HG02571 (cell line): ENCODE measurements at regions not wholly inside any gene's neighbourhood (a gene's known extent, or its start where the extent isn't known, plus 50 kb on each side); places are given as distances from the start of the nearest gene placed in this dataset.

Experiments
- ATAC-seq: cut with Tn5 transposase; IDR thresholded peaks from one replicate; pipeline ENCODE4 v1.9.1; 2021; ENCODE audit warnings: mild to moderate bottlenecking, moderate library complexity; ENCODE audit not compliant: unreplicated experiment

GRCh38 chr1:213826891-213827290, 160.9 kb upstream of the PROX1 start:
- ATAC-seq: no peak

DNA sequence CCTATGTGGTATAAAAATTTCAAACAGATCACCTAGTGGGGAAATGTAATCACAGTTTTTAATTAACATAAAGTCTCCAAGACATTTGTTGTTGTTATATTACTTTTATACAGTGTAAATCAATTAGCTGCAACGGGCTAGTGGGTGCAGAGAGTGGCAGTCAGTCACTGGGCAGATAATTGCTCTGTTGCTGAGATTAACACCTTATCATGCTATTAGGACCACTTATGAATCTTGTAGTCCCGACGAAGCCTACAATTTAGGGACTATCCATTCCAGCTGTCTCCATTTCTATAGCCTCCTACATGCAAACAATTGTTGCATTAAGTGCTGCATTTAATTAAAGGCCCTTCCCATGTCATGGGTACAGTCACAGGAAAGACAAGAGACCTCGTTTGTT, 158.9 kb upstream of the PROX1 start:
- ATAC-seq: no peak

DNA sequence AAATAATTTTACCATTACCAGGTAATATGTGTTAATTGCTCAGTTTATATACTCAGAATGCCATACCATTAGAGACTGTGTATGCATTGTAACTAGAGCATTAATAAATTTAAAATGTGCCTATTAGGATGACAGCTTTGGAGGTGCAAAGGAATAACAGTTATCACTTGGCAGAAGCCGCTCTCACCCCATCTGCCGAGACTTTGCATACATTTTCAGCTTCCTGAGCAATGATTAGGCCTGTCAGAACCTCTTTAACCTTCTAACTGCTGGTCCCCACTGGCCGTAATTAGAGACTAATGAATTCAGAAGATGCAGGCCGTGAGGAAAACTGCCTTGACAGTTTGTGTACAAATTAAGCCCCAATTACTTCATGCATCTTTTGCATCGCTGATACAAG, 158.0 kb upstream of the PROX1 start:
- ATAC-seq: no peak

- no peak for ATAC-seq
Measured at GRCh38 chr1:213830371-213830770, 157.4 kb upstream of the PROX1 start.

DNA sequence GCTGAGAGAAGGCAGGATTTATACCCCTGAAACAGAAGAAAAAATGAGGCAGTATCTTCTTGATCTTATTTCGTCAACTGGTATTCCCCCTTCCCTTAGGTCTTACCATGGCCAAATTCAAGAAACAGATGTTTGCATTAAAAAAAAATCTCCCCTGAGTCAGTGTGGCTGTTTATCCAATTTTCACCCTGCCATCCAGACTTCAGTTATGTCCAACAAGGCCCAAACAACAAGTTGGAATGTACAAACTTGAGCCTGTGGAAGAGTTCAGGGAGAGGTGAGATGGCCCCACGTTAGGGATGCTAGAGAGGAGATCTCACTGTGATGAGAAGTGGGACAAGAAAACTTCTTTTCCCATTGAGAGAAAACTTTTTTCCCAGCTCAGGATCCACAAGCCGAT, 147.2 kb upstream of the PROX1 start:
- ATAC-seq: no peak

DNA sequence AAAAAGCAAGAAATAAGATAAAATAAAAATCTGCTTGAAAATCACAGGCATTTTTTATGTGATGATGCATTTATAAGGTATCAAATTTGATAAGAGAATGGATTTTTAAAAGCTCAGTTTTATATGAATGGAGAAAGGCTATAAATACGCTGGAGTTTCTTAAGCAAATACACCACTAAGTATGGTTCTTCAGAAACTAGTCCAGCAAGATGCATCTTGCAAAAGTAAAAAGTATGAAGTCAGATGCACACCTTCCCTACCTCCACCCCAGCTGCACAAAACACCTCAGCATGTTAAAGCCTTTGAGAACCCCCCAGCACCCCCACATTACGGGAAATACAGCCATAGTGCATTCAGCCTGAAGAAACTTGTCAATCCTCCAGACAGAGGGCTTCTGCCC, 143.1 kb upstream of the PROX1 start:
- ATAC-seq: no peak

GRCh38 chr1:213852107-213852506, 135.7 kb upstream of the PROX1 start:
- ATAC-seq: no peak

DNA sequence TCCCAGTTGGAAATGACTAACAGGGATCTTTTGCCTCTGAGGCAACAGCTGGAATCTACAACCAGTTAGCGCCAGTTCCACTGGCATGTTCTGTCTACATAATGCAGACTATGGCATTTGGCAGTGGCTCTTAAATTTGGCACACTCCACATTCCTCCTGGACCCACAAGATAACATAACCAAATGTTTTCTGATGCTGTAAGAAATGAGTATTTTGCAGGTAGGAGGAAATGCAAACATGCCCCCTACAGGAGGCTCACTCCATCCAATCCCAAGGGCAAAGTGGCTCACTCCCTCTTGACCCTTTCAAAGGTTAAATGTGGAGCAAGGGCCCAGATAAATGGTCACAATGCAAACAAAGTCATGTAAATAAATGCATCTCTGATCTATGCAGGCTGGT, 129.2 kb upstream of the PROX1 start:
- ATAC-seq: no peak

- no peak for ATAC-seq
Measured at GRCh38 chr1:213861841-213862240, 125.9 kb upstream of the PROX1 start.

DNA sequence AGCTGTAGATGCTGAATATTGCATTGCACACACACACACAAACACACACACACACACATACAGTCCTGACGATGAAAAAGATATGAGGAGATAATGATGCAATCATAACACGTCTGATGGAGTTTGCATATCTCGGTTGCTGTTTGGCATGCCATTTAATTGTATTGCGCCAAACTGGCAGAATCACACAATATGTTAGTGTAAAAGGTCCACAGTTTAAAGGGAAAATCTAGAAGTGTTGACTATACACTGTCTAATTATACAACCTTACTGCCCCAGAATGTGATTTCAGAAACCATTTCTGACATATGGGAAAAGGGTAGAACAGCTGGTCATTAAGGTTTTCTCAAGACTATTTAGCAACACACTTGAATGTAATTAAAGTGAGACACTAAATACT, 123.7 kb upstream of the PROX1 start:
- no peak for ATAC-seq

GRCh38 chr1:213868482-213868881, 119.3 kb upstream of the PROX1 start:
- ATAC-seq: no peak

DNA sequence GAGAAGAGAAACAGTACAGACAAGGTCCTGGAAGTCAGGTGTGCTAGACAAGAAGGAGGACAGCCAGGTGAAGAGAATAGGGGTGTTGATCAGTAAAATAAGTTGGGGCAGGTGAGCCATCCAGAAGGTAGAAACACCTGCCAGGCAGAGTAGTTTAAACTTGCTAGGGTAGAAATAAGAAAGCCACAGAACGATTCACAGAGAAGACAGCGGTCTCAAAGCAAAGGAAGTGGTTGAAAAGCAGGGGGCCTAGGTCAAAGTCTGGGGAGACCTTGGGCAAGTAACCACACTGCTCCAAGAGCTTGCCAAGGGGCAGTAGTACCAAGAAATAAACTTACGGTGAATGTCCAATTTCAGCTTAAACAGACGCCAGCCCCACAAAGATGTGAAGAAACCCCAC, 116.6 kb upstream of the PROX1 start:
- no peak for ATAC-seq

DNA sequence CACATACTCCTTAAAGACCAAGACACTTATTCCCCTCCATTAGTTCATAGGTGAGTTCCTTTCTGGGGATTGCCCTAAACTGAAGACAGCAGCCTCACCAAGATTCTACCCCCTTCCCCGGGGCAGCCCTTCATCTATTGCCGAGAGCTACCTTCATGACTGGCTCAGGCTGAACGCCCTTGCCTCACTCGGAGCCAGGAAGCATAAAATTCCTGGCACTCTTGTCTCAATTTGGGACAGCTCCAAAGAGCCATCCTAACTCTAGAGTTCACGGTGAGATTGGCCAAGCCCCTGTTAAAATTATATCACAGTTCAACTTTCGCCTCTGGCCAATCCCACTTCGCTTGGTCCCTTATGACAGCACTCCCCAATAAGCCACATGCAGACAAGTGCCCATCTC, 113.0 kb upstream of the PROX1 start:
- ATAC-seq: no peak

- ATAC-seq: no peak
Measured at GRCh38 chr1:213876531-213876930, 111.2 kb upstream of the PROX1 start.

- ATAC-seq: no peak
Measured at GRCh38 chr1:213883618-213884017, 104.2 kb upstream of the PROX1 start.

GRCh38 chr1:213884402-213884801, 103.4 kb upstream of the PROX1 start:
- no peak for ATAC-seq

GRCh38 chr1:213884942-213885341, 102.8 kb upstream of the PROX1 start:
- ATAC-seq: no peak

DNA sequence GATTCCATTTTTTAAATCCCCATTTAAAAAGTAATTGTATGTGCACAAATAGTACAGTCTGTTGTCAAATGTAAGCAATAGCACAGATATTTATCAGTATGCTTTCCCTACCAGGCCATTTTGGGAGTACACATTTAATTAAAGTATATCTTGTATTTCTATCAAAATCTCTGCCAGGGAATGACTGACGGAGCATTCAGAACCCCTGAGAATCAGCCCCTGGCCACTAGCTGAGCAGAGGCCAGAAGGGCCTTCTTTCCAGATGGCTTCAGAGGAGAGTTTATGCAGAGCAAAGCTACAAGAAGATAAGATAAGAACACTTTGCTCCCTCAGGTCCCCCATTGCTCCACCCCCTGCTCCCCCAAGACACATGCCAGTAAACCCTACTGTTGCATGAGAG, 99.9 kb upstream of the PROX1 start:
- ATAC-seq: no peak

DNA sequence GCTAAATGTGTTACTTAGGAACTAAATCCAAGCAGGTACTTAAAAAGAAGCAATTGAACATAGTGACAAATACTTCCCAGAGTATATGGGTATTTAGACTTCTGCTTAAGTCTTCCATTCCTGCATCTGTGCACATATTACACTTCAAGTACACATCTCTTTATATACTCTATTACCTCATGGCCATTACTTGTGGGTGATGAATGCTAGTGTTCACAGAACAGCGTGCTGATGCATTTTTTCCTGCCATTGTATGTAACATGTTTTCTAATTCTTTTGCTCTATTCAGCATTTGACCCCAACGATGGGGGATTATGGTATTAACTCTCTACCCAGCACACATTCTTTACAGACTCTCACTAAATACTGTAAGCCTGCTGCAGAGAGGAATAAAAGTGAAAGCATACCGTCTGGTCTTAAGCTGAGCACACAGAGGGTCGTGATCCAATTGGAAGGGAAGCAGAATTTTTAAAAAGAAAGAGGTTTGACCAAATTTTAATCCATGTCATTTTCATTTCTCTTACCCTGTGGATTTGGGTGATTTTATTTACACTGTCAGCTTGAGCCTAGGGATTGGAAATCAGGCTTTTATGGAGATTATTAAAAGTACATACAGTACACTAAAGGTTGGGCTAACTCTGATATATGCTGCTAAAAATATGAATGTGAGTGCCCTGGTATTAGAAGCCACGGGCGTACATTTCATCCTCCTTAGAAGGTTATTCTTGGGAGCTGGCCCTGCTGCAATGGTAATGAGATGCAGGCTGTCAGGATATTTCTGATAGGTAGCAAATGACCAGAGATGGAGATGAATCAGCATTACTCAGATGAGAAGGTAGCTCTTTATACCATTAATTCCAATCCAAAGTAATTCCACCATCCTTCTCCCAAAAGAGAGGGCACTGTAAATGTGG, 95.5 kb upstream of the PROX1 start:
- no peak for ATAC-seq

- no peak for ATAC-seq
Measured at GRCh38 chr1:213898684-213899083, 89.1 kb upstream of the PROX1 start.

DNA sequence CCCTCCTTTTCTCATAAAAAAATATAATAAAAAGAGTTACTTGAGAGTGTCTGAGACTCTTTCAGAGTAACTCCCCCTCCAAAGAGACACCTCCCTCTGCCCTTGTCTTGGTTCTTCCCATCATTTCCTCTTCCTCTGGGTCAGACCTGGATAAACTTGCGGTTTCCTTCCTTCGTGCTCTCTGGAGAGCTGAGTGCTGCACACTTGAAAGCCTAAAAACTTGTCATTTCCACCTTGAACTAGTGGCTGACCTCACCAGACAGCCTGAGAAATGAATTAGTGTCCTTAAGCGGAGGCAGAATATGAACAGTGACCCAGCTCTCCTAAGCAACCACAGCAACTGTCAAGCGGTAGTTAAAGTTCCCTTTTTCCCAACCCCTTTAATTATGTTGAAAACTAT, 88.4 kb upstream of the PROX1 start:
- ATAC-seq: no peak

DNA sequence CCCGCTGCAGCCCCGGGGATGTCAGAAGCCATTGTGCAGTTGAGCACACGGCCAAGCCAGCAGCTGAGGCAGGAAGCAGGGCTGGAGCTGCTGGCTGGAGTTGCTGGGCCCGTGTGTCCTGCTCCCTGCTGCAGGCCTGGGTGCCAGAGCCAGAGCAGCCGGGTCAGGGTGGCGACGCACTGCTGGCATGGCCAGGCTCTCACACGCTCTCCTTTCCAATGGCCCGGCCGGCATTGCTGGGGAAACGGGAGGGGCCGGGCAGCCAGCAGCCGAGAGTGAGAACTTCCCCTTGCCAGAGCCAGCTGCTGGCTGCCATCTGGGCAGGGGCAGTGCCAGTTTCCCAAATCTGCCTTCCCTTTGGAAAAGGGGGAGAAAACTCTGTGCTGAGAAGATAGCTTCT, 82.4 kb upstream of the PROX1 start:
- ATAC-seq: no peak

DNA sequence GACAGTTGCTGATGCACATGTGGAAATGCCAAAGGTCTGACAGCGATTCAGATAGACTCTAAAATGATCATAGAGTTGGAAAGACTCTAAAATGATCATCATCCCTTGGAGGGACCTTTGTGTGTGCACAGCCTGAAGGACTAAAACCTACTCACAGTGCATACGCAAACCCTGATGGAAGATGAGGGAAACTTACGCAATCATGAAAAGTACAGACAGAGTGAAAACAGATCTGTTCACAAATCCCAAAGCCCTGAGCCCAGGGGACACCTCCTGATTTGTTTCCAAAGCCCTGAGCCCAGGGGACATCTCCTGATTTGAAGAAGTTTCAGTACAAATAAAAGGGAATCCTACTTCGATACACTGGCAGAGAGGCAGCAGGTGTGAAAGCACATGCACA, 79.3 kb upstream of the PROX1 start:
- ATAC-seq: no peak
